Left ventricle myocardium inferior (tissue), 1 donor: ENCODE measurements at regions not wholly inside any gene's neighbourhood (a gene's known extent, or its start where the extent isn't known, plus 50 kb on each side); places are given as distances from the start of the nearest gene placed in this dataset.

Experiments
- DNase-seq: peaks from one replicate; pipeline ENCODE4 v3.0.0-alpha.2; 2020
- H3K27ac ChIP-seq: fragments of 200-600 bp; replicated peaks from 2 replicates; pipeline ENCODE4 v1.8.0; 2021
- H3K27me3 ChIP-seq: fragments of 200-600 bp; 2 replicates; pipeline ENCODE4 v1.8.0; 2021; ENCODE audit warnings: low read depth
- H3K36me3 ChIP-seq: fragments of 200-600 bp; 2 replicates; pipeline ENCODE4 v1.8.0; 2021
- H3K4me1 ChIP-seq: fragments of 200-600 bp; 2 replicates; pipeline ENCODE4 v1.8.0; 2021
- H3K4me3 ChIP-seq: fragments of 200-600 bp; 2 replicates; pipeline ENCODE4 v1.8.0; 2021; ENCODE audit warnings: mild to moderate bottlenecking, moderate library complexity
- H3K9me3 ChIP-seq: fragments of 200-600 bp; replicated peaks from 2 replicates; pipeline ENCODE4 v1.8.0; 2021
- CTCF ChIP-seq: fragments of 200-600 bp; IDR thresholded peaks from 2 replicates; pipeline ENCODE4 v1.8.0; 2021; ENCODE audit warnings: antibody characterized with exemption, mild to moderate bottlenecking, borderline replicate concordance
- intact Hi-C: fragments of 100-400 bp; cut with micrococcal nuclease; formaldehyde crosslinking; loops from one replicate; pipeline ENCODE4 v1.11.0; 2022
- donor health status: DM: no; HTN: yes; CAD: no; lungs with severe emphysema.

- Histone ChIP-seq H3K4me3 (no peak overlapping the region), H3K36me3 (no peaks in the 10 kb centered on the region), H3K9me3 (no peaks in the 10 kb centered on the region), H3K4me1 (no peaks in the 10 kb centered on the region), H3K27ac (no peak overlapping the region), H3K27me3 (peaks cover 32% of the 10 kb centered on the region)
- intact Hi-C loops = no loop called here
- DNase-seq = no peak
- no peak for TF ChIP-seq CTCF
These were observed 376.7 kb upstream of the ARID1B start for GRCh38 chr6:156400487-156400886.

- no peak for DNase-seq
- no peak overlapping the region for H3K4me3 ChIP-seq
- H3K27me3 ChIP-seq = peaks cover 42% of the 10 kb centered on the region
- no peaks in the 10 kb centered on the region for H3K9me3 ChIP-seq
- H3K27ac ChIP-seq = no peak overlapping the region
- intact Hi-C loops = no loop called here
- H3K4me1 ChIP-seq = no peaks in the 10 kb centered on the region
- H3K36me3 ChIP-seq = no peaks in the 10 kb centered on the region
- no peak for TF ChIP-seq CTCF
These were observed 378.2 kb upstream of the ARID1B start for GRCh38 chr6:156398966-156399365.

- H3K27me3 ChIP-seq = peaks cover 42% of the 10 kb centered on the region
- H3K4me1 ChIP-seq = no peaks in the 10 kb centered on the region
- no peak for DNase-seq
- H3K4me3 ChIP-seq = no peak overlapping the region
- no peak for TF ChIP-seq CTCF
- H3K9me3 ChIP-seq = no peaks in the 10 kb centered on the region
- intact Hi-C loops = no loop called here
- H3K27ac ChIP-seq = no peak overlapping the region
- no peaks in the 10 kb centered on the region for H3K36me3 ChIP-seq
These were observed 378.8 kb upstream of the ARID1B start for GRCh38 chr6:156398371-156398770.

- Histone ChIP-seq H3K27me3 (peaks cover 42% of the 10 kb centered on the region), H3K27ac (no peak overlapping the region), H3K4me1 (no peaks in the 10 kb centered on the region), H3K9me3 (no peaks in the 10 kb centered on the region), H3K36me3 (no peaks in the 10 kb centered on the region), H3K4me3 (peak overlapping the region; percentile 28)
- no peak for TF ChIP-seq CTCF
- intact Hi-C loops = no loop called here
- DNase-seq = no peak
These were observed 380.3 kb upstream of the ARID1B start for GRCh38 chr6:156396791-156397418.

- TF ChIP-seq CTCF = no peak
- Histone ChIP-seq H3K9me3 (no peaks in the 10 kb centered on the region), H3K4me3 (no peak overlapping the region), H3K4me1 (no peaks in the 10 kb centered on the region), H3K27me3 (peaks cover 48% of the 10 kb centered on the region), H3K36me3 (no peaks in the 10 kb centered on the region), H3K27ac (no peak overlapping the region)
- no peak for DNase-seq
- intact Hi-C loops = no loop called here
These were observed 381.0 kb upstream of the ARID1B start for GRCh38 chr6:156396068-156396771.
